ENCODE measurements at regions not wholly inside any gene's neighbourhood (a gene's known extent, or its start where the extent isn't known, plus 50 kb on each side); places are given as distances from the start of the nearest gene placed in this dataset.

DNA sequence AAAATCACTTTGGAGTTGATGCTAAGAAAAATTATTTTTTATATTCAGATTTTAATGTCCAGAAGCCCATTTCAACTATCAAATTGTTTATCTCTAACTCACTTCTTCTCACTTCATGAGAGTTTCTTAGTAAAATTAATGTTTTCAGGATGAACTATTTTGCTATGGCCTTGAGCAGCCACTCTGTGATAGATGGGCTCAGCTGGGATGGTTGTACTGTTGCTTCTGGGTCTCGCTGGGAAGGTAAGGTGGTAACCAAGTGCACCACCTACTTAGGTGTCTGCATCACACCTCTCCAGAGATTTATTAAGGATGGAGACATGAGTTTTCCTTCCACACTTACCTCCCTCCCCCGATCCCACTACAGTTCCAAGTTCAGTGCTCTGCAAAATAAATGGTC lies 110.3 kb upstream of the ATP2B2 start:
- Histone ChIP-seq H3K4me2 (ENCODE audit: insufficient read depth, low read length) (no peak overlapping the region), H3K36me3 (ENCODE audit: insufficient read depth, low read length) (no peaks in the 10 kb centered on the region)

DNA sequence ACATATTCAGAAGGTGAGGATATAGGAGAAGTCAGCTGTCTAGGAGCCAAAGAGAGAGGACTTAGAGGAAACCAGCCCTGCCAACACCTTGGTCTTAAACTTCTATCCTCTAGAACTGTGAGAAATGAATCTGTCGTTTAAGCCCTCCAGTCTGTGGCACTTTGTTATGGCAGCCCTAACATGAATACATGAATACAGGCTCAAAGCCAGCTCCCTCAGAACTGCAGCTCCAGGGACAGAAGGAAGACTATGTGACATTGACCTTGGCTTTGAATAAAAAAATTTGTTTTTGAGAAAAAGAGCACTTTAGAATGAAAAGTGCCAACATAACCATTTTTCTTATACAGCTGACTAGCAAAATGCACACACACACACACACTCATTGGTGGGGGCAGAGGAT lies 110.9 kb upstream of the ATP2B2 start:
- Histone ChIP-seq H3K4me3 (ENCODE audit: low read depth in 1 of 2, low read length in 2 of 2) (no peak overlapping the region), H3K4me1 (ENCODE audit: insufficient read depth, low read length) (no peaks in the 10 kb centered on the region), H3K79me2 (ENCODE audit: insufficient read depth, low read length) (no peaks in the 10 kb centered on the region), H3K9me3 (ENCODE audit: insufficient read depth, low read length, severe bottlenecking) (peaks cover 7% of the 10 kb centered on the region), H4K20me1 (ENCODE audit: insufficient read depth, low read length) (no peaks in the 10 kb centered on the region; the same call in 1 of the 2 replicates), H3K4me2 (ENCODE audit: insufficient read depth, low read length) (no peak overlapping the region), H2AFZ (ENCODE audit: low read depth, low read length) (no peak overlapping the region), H3K27me3 (ENCODE audit: insufficient read depth, low read length, poor library complexity) (no peaks in the 10 kb centered on the region), H3K27ac (ENCODE audit: low read length) (no peak overlapping the region), H3K9ac (ENCODE audit: low read depth, low read length) (no peak overlapping the region), H3K36me3 (ENCODE audit: insufficient read depth, low read length) (no peaks in the 10 kb centered on the region)
- TF ChIP-seq EZH2 (IDR thresholded peaks at IDR 0.05; ENCODE audit: borderline replicate concordance, low read depth, low read length, severe bottlenecking), result no peak
- TF ChIP-seq, protein P1, sequence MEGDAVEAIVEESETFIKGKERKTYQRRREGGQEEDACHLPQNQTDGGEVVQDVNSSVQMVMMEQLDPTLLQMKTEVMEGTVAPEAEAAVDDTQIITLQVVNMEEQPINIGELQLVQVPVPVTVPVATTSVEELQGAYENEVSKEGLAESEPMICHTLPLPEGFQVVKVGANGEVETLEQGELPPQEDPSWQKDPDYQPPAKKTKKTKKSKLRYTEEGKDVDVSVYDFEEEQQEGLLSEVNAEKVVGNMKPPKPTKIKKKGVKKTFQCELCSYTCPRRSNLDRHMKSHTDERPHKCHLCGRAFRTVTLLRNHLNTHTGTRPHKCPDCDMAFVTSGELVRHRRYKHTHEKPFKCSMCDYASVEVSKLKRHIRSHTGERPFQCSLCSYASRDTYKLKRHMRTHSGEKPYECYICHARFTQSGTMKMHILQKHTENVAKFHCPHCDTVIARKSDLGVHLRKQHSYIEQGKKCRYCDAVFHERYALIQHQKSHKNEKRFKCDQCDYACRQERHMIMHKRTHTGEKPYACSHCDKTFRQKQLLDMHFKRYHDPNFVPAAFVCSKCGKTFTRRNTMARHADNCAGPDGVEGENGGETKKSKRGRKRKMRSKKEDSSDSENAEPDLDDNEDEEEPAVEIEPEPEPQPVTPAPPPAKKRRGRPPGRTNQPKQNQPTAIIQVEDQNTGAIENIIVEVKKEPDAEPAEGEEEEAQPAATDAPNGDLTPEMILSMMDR (IDR thresholded peaks at IDR 0.05; ENCODE audit: borderline replicate concordance, extremely low read depth, low read length, poor library complexity, severe bottlenecking), result no peak
- ATAC-seq (ENCODE audit: insufficient read depth, low read depth) (no peak), DNase-seq (no peak)

More for the DNA sequence above, 110.3 kb upstream of the ATP2B2 start:
- Histone ChIP-seq H4K20me1 (ENCODE audit: insufficient read depth, low read length) (no peaks in the 10 kb centered on the region; the same call in 1 of the 2 replicates), H3K4me3 (ENCODE audit: low read depth in 1 of 2, low read length in 2 of 2) (no peak overlapping the region), H3K27ac (ENCODE audit: low read length) (no peak overlapping the region), H2AFZ (ENCODE audit: low read depth, low read length) (no peak overlapping the region), H3K79me2 (ENCODE audit: insufficient read depth, low read length) (no peaks in the 10 kb centered on the region), H3K27me3 (ENCODE audit: insufficient read depth, low read length, poor library complexity) (no peaks in the 10 kb centered on the region), H3K9me3 (ENCODE audit: insufficient read depth, low read length, severe bottlenecking) (peaks cover 7% of the 10 kb centered on the region), H3K4me1 (ENCODE audit: insufficient read depth, low read length) (no peaks in the 10 kb centered on the region), H3K9ac (ENCODE audit: low read depth, low read length) (no peak overlapping the region)
- no peak for DNase-seq
- TF ChIP-seq, protein P1 (IDR thresholded peaks at IDR 0.05; ENCODE audit: borderline replicate concordance, extremely low read depth, low read length, poor library complexity, severe bottlenecking), result no peak
- TF ChIP-seq EZH2 (IDR thresholded peaks at IDR 0.05; ENCODE audit: borderline replicate concordance, low read depth, low read length, severe bottlenecking), result no peak
- ATAC-seq (ENCODE audit: insufficient read depth, low read depth), result no peak

DNA sequence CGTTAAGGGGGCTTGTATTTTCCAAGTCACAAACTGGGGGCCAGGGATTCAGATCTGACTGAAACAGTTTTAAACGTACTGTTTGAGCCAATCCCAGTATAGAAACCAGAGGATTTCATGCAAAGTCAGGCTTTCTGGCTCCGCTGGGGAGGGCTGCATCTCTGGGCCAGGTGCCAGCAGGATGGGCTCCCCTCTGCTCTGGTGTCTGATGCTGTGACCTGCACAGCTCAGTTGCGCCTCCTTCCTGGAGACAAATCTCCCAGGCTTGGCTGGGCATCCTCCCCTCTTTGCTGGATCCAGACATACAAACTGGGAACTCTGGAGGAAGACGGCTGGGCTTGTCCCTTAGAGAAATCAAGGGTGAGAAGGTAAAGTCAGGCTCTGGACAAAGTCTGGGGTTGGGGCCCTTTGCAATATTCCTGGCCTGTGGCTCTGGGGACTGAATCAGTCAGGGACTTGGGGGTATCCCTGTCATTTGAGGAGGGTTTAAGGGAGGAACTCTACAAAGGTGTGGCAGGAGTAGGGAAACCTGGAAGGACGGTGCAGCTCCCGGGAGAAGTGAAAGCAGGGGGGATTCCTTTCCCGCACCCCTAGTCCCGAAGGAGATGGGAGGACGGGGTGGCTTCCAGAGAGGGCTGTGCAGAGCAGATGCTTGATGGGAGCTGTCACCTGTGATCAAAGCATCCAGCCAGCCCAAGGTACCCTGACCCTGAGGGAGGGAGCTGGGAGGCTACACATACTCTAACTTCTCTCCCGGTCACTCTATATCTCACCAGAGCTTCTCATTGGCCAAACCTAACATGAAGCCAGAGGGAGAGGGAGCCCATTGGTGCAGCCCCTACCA lies 114.8 kb upstream of the ATP2B2 start:
- TF ChIP-seq EZH2 (IDR thresholded peaks at IDR 0.05; ENCODE audit: borderline replicate concordance, low read depth, low read length, severe bottlenecking), result no peak
- TF ChIP-seq, protein P1 (IDR thresholded peaks at IDR 0.05; ENCODE audit: borderline replicate concordance, extremely low read depth, low read length, poor library complexity, severe bottlenecking), result no peak
- H3K9me3 ChIP-seq (ENCODE audit: insufficient read depth, low read length, severe bottlenecking), result no peaks in the 10 kb centered on the region
- no peak overlapping the region for H2AFZ ChIP-seq (ENCODE audit: low read depth, low read length)
- H3K27me3 ChIP-seq (ENCODE audit: insufficient read depth, low read length, poor library complexity), result no peaks in the 10 kb centered on the region
- no peaks in the 10 kb centered on the region; the same call in 1 of the 2 replicates for H4K20me1 ChIP-seq (ENCODE audit: insufficient read depth, low read length)
- no peak for ATAC-seq (ENCODE audit: insufficient read depth, low read depth)
- no peak overlapping the region for H3K4me2 ChIP-seq (ENCODE audit: insufficient read depth, low read length)
- DNase-seq, result no peak
- no peak overlapping the region for H3K4me3 ChIP-seq (ENCODE audit: low read depth in 1 of 2, low read length in 2 of 2)
- no peaks in the 10 kb centered on the region for H3K36me3 ChIP-seq (ENCODE audit: insufficient read depth, low read length)
- no peak overlapping the region for H3K9ac ChIP-seq (ENCODE audit: low read depth, low read length)
- no peaks in the 10 kb centered on the region for H3K79me2 ChIP-seq (ENCODE audit: insufficient read depth, low read length)
- H3K27ac ChIP-seq (ENCODE audit: low read length), result no peak overlapping the region
- H3K4me1 ChIP-seq (ENCODE audit: insufficient read depth, low read length), result no peaks in the 10 kb centered on the region
